ENCODE measurements at regions not wholly inside any gene's neighbourhood (a gene's known extent, or its start where the extent isn't known, plus 50 kb on each side); places are given as distances from the start of the nearest gene placed in this dataset.

DNA sequence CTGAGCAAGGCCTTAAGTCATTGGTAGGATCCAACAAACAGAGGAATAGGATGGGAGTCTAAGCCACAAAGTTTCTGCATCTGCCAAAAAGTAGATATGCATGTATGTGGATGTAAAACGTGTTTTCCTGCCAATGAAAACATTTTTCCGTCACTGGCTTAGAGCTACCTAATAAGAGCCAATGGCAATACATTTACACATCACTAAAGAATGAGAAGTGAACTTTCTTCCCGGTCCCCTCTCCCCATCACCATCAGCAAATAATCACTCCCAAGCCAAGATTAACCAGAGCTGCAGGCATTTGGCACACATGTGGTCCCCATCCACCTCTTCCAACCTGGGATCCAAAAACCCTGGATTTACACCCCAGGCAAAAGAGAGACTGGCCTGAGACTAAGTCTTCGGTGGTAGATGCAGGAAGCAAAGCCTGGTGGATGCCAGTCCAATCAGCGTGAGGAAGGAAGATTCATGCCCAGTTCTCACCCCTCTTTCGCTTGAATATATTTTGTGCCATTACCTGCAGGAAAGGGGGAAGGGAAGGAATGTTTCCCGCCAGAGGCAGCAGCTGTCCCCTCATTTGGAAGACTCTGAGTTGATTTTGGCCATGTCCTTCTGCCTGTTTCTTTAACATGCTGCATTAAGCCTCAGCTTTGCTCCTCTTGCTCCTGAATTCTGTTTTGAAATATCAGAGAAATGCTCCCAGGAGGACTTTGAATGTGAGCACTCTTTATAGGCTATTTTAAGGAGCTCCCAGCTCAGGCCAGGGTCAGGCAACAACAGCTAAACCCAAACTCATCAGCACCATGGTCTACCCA lies 131.4 kb downstream of the CHIC2 start:
- peak overlapping the region; percentile 4 to 84; a peak in 3 of 4 replicates for H3K27ac ChIP-seq (ENCODE audit: low read depth in 2 of 2, low read length in 1 of 2)
- H2AFZ ChIP-seq (ENCODE audit: low read depth): no peak overlapping the region

More for the DNA sequence above, 131.4 kb downstream of the CHIC2 start:
- DNase-seq: no peak
- 60% methylated on average over 7 of the region's 7 CpGs for WGBS (ENCODE audit: low lambda C conversion rate)
- H3K27me3 ChIP-seq (ENCODE audit: insufficient read depth): no peaks in the 10 kb centered on the region
- no peaks in the 10 kb centered on the region for H3K36me3 ChIP-seq (replicated peaks in 1 of 2; ENCODE audit: control insufficient read depth in 1 of 2, insufficient read depth in 2 of 2, low read length in 1 of 2)
- ChIA-PET POLR2A (interaction anchor here (1.6 kb wide), 1 partner anchor 29 kb away, joined by 4 read pairs; no protein-coding TSS in a partner anchor), CTCF (interaction anchor here (0.6 to 8.4 kb wide), 7 partner anchors 10 to 387 kb away, joined by 3 to 122 read pairs (median 5); no protein-coding TSS in a partner anchor)
- peaks cover 57% of the 10 kb centered on the region for H3F3A ChIP-seq (replicated peaks; ENCODE audit: insufficient read depth)
- peaks cover 0 to 37% of the 10 kb centered on the region in 2 experiments; a peak in 3 of 4 replicates for H3K4me1 ChIP-seq (ENCODE audit: control insufficient read depth in 1 of 2, insufficient read depth in 2 of 2, low read depth in 1 of 2, low read length in 1 of 2)
- no peaks in the 10 kb centered on the region for H3K9me2 ChIP-seq
- peak overlapping the region; percentile 48; the same call in 1 of the 2 replicates for H3K4me2 ChIP-seq
- H3K4me3 ChIP-seq (ENCODE audit: low read depth in 2 of 2, low read length in 1 of 2): no peak overlapping the region
- no peaks in the 10 kb centered on the region for H3K79me2 ChIP-seq (ENCODE audit: insufficient read depth)
- TF ChIP-seq RAD21 (IDR thresholded peaks at IDR 0.05; ENCODE audit: low read length): no peak
- TF ChIP-seq JUND (IDR thresholded peaks at IDR 0.05): peak; percentile 68
- TF ChIP-seq FOSL2 (IDR thresholded peaks at IDR 0.05; ENCODE audit: borderline replicate concordance, low read depth): peak; percentile 42; the same call in 1 of the 2 replicates
- TF ChIP-seq, protein P1, sequence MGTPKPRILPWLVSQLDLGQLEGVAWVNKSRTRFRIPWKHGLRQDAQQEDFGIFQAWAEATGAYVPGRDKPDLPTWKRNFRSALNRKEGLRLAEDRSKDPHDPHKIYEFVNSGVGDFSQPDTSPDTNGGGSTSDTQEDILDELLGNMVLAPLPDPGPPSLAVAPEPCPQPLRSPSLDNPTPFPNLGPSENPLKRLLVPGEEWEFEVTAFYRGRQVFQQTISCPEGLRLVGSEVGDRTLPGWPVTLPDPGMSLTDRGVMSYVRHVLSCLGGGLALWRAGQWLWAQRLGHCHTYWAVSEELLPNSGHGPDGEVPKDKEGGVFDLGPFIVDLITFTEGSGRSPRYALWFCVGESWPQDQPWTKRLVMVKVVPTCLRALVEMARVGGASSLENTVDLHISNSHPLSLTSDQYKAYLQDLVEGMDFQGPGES (IDR thresholded peaks at IDR 0.05; ENCODE audit: low read depth, low read length): no peak
- no peak for TF ChIP-seq FOXJ3 (CRISPR knock-in tag; IDR thresholded peaks at IDR 0.05)
- TF ChIP-seq, protein P2, sequence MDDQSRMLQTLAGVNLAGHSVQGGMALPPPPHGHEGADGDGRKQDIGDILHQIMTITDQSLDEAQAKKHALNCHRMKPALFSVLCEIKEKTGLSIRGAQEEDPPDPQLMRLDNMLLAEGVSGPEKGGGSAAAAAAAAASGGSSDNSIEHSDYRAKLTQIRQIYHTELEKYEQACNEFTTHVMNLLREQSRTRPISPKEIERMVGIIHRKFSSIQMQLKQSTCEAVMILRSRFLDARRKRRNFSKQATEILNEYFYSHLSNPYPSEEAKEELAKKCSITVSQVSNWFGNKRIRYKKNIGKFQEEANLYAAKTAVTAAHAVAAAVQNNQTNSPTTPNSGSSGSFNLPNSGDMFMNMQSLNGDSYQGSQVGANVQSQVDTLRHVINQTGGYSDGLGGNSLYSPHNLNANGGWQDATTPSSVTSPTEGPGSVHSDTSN (IDR thresholded peaks at IDR 0.05): peak; percentile 70
- peak; percentile 89 for TF ChIP-seq NFIC (IDR thresholded peaks at IDR 0.05; ENCODE audit: borderline replicate concordance)
- TF ChIP-seq NRF1 (IDR thresholded peaks at IDR 0.05; ENCODE audit: low read depth, low read length): no peak
- no peak; a peak in 1 of 4 replicates for TF ChIP-seq EP300 (IDR thresholded peaks at IDR 0.05; ENCODE audit: borderline replicate concordance in 1 of 2, low read depth in 1 of 2, low read length in 1 of 2)
- no peak for TF ChIP-seq RCOR1 (IDR thresholded peaks at IDR 0.05; ENCODE audit: low read length)
- 0 out of 2 replicates have a peak, but pooled peaks have one; percentile 76 for TF ChIP-seq SIN3A (IDR thresholded peaks at IDR 0.05; ENCODE audit: borderline replicate concordance, low read depth, low read length)
- TF ChIP-seq TEAD4 (IDR thresholded peaks at IDR 0.05; ENCODE audit: borderline replicate concordance, insufficient read depth): 0 out of 2 replicates have a peak, but pooled peaks have one; percentile 24
- peak; percentile 92 for TF ChIP-seq TCF12 (IDR thresholded peaks at IDR 0.05)
- TF ChIP-seq, protein P3, sequence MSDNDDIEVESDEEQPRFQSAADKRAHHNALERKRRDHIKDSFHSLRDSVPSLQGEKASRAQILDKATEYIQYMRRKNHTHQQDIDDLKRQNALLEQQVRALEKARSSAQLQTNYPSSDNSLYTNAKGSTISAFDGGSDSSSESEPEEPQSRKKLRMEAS (IDR thresholded peaks at IDR 0.05; ENCODE audit: low read depth): peak; percentile 82
- TF ChIP-seq, protein P4, sequence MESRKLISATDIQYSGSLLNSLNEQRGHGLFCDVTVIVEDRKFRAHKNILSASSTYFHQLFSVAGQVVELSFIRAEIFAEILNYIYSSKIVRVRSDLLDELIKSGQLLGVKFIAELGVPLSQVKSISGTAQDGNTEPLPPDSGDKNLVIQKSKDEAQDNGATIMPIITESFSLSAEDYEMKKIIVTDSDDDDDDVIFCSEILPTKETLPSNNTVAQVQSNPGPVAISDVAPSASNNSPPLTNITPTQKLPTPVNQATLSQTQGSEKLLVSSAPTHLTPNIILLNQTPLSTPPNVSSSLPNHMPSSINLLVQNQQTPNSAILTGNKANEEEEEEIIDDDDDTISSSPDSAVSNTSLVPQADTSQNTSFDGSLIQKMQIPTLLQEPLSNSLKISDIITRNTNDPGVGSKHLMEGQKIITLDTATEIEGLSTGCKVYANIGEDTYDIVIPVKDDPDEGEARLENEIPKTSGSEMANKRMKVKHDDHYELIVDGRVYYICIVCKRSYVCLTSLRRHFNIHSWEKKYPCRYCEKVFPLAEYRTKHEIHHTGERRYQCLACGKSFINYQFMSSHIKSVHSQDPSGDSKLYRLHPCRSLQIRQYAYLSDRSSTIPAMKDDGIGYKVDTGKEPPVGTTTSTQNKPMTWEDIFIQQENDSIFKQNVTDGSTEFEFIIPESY (IDR thresholded peaks at IDR 0.05; ENCODE audit: borderline replicate concordance, low read depth): no peak
- no peak for TF ChIP-seq YY1 (IDR thresholded peaks at IDR 0.05; ENCODE audit: low read depth)
- TF ChIP-seq, protein P5, sequence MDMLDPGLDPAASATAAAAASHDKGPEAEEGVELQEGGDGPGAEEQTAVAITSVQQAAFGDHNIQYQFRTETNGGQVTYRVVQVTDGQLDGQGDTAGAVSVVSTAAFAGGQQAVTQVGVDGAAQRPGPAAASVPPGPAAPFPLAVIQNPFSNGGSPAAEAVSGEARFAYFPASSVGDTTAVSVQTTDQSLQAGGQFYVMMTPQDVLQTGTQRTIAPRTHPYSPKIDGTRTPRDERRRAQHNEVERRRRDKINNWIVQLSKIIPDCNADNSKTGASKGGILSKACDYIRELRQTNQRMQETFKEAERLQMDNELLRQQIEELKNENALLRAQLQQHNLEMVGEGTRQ (IDR thresholded peaks at IDR 0.05; ENCODE audit: borderline replicate concordance, low read depth, low read length): no peak
- peak; percentile 59; the same call in 1 of the 2 replicates for TF ChIP-seq RXRA (IDR thresholded peaks at IDR 0.05; ENCODE audit: borderline replicate concordance, low read depth)
- no peaks in the 10 kb centered on the region for H4K20me1 ChIP-seq (ENCODE audit: insufficient read depth)
- H3K9me3 ChIP-seq: no peaks in the 10 kb centered on the region
- 0 out of 2 replicates have a peak overlapping the region, but pooled peaks have one; percentile 8 for H3K9ac ChIP-seq
